ENCODE measurements at regions not wholly inside any gene's neighbourhood (a gene's known extent, or its start where the extent isn't known, plus 50 kb on each side); places are given as distances from the start of the nearest gene placed in this dataset.
"Not testable (repeated sequence)": the region's sequence is repeated elsewhere in the genome, so short reads cannot be mapped to it uniquely, and the experiment has no call there.

GRCh38 chr5:34536699-34537098 lies 119.4 kb upstream of the RAI14 start:
- no peak for DNase-seq

- DNase-seq, result peak; percentile 48
Measured at GRCh38 chr5:34538026-34538672, 118.0 kb upstream of the RAI14 start.

GRCh38 chr5:34539183-34539582 lies 116.9 kb upstream of the RAI14 start:
- no peak for DNase-seq

- DNase-seq, result no peak
Measured at GRCh38 chr5:34541067-34541466, 115.1 kb upstream of the RAI14 start.

GRCh38 chr5:34542818-34543217 lies 113.3 kb upstream of the RAI14 start:
- DNase-seq, result no peak

GRCh38 chr5:34543687-34544086 lies 112.4 kb upstream of the RAI14 start:
- DNase-seq, result no peak

GRCh38 chr5:34544403-34544802 lies 111.7 kb upstream of the RAI14 start:
- DNase-seq, result no peak

- no peak for DNase-seq
Measured at GRCh38 chr5:34545164-34545563, 111.0 kb upstream of the RAI14 start.

GRCh38 chr5:34545626-34546025 lies 110.5 kb upstream of the RAI14 start:
- DNase-seq, result no peak

- DNase-seq, result peak; percentile 74
Measured at GRCh38 chr5:34547300-34548085, 108.6 kb upstream of the RAI14 start.

GRCh38 chr5:34548086-34548403 lies 108.1 kb upstream of the RAI14 start:
- no peak for DNase-seq

- DNase-seq, result no peak
Measured at GRCh38 chr5:34550247-34550646, 105.9 kb upstream of the RAI14 start.

GRCh38 chr5:34550964-34551363 lies 105.2 kb upstream of the RAI14 start:
- no peak for DNase-seq

GRCh38 chr5:34551911-34552433 lies 104.2 kb upstream of the RAI14 start:
- DNase-seq, result peak; percentile 33

GRCh38 chr5:34552686-34553085 lies 103.4 kb upstream of the RAI14 start:
- no peak for DNase-seq

- DNase-seq, result peak; percentile 67
Measured at GRCh38 chr5:34553581-34553980, 102.5 kb upstream of the RAI14 start.

- DNase-seq, result no peak
Measured at GRCh38 chr5:34554641-34555040, 101.5 kb upstream of the RAI14 start.

GRCh38 chr5:34555699-34556508 lies 100.2 kb upstream of the RAI14 start:
- DNase-seq, result no peak

- no peak for DNase-seq
Measured at GRCh38 chr5:34556509-34556782, 99.7 kb upstream of the RAI14 start.

GRCh38 chr5:34561581-34561980 lies 94.5 kb upstream of the RAI14 start:
- not testable (repeated sequence) for DNase-seq

- DNase-seq, result no peak
Measured at GRCh38 chr5:34562791-34563190, 93.3 kb upstream of the RAI14 start.

- DNase-seq, result no peak
Measured at GRCh38 chr5:34563269-34563668, 92.9 kb upstream of the RAI14 start.

- no peak for DNase-seq
Measured at GRCh38 chr5:34563931-34564709, 92.0 kb upstream of the RAI14 start.

Measured in OCI-M1 (cell line).